WI38 (cell line): ENCODE measurements at regions not wholly inside any gene's neighbourhood (a gene's known extent, or its start where the extent isn't known, plus 50 kb on each side); places are given as distances from the start of the nearest gene placed in this dataset.
A peak's percentile ranks its signal among the peaks of the same experiment; 100 is the strongest.

Experiments
- H3K4me3 ChIP-seq: 2 replicates; pipeline ENCODE4 v1.5.1; 2011; ENCODE audit warnings: low read depth, mild to moderate bottlenecking, control low read depth, low read length
- CTCF ChIP-seq: IDR thresholded peaks from 2 replicates; pipeline ENCODE4 v1.5.1; 2012; ENCODE audit warnings: low read depth, mild to moderate bottlenecking, control low read depth, low read length

DNA sequence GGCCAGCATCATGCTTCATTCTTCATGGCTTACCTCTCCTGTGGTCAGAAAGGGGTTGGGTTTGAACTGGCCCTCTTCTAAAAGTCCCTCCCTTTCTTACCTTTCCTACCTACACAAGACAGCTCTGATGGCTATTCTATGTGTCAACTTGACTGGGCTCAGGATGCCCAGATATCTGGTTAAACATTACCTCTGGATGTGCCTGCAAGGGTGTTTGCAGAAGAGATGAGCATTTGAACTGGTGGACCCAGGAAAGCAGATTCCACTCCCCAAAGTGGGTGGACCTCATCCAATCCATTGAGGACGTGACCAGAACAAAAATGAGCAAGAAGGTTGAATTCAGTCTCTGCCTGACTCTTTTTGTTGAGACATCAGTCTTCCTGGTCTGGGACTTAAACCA, 79.0 kb upstream of the TCF7L2 start:
- TF ChIP-seq CTCF: no peak

GRCh38 chr10:112872728-112873127, 77.3 kb upstream of the TCF7L2 start:
- peak; percentile 46; the same call in 1 of the 2 replicates for TF ChIP-seq CTCF
- no peak overlapping the region for H3K4me3 ChIP-seq

More for the DNA sequence above, 79.0 kb upstream of the TCF7L2 start:
- no peak overlapping the region for H3K4me3 ChIP-seq

GRCh38 chr10:112873541-112873940, 76.5 kb upstream of the TCF7L2 start:
- TF ChIP-seq CTCF: no peak
- H3K4me3 ChIP-seq: no peak overlapping the region

- no peak for TF ChIP-seq CTCF
Measured at GRCh38 chr10:112874982-112875381, 75.1 kb upstream of the TCF7L2 start.

GRCh38 chr10:112875476-112876267, 74.4 kb upstream of the TCF7L2 start:
- H3K4me3 ChIP-seq: no peak overlapping the region
- TF ChIP-seq CTCF: no peak

More at GRCh38 chr10:112874982-112875381, 75.1 kb upstream of the TCF7L2 start:
- H3K4me3 ChIP-seq: no peak overlapping the region

DNA sequence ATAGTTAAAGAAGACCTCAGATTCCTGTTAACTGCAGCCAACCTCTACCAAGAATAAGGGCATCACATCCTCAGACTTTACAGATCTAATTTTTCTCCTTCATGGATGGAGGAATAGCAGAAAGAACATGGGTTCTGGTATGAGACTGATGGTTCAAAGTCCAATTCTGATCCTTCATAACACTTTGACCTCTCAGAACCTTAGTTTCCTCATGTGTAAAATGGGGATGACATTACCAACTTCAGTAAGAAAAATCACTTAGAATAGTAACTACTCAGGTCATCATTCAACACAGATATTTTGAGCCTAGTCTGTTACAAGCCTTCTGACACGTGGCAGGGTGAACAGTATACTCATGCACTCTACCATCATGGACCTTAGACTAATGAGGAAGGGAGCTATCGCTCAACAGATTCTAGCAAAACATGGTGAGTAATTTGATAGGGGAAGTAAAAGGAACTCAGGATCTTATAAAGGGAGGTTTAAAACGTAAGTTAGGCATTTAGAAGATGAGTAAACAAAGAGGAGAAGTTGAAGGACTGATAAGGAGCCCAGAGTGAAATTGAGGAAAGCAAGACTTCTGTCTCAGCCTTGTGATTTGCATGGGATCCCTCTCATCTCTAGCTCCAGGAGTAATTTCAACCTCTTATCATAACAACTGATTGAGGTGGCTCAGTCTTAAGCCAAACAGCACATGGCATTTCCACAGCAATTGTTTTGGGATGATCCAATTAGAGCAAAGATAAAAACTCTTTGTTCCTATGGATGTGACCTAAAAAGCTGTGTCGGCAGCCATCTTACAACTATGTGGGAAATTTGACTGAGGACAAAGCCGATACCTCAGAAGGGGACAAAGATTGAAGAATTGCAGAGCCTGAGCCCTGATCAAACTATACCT, 69.2 kb upstream of the TCF7L2 start:
- TF ChIP-seq CTCF: no peak

More for the DNA sequence above, 69.2 kb upstream of the TCF7L2 start:
- no peak overlapping the region for H3K4me3 ChIP-seq
